OCI-LY7 (cell line): ENCODE measurements at regions not wholly inside any gene's neighbourhood (a gene's known extent, or its start where the extent isn't known, plus 50 kb on each side); places are given as distances from the start of the nearest gene placed in this dataset.

Source experiments
- BruUV-seq: library from RNA; stranded (reverse); fragments of 400-500 nt; replicated peaks from 2 replicates; lab custom pipeline; 2021; lab: Mats Ljungman, UMichigan
- CTCF ChIA-PET: fragments of 300-600 bp; sonication (Branson Sonifier 250); formaldehyde crosslinking; loops from one replicate; lab custom pipeline; 2022; ENCODE audit warnings: antibody characterized with exemption; ENCODE audit not compliant: unreplicated experiment; lab: Charles Lee
- POLR2A ChIA-PET: fragments of 300-600 bp; sonication (Branson Sonifier 250); formaldehyde crosslinking; loops from one replicate; lab custom pipeline; 2022; ENCODE audit warnings: antibody characterized with exemption; lab: Charles Lee
- DNase-seq: peaks from one replicate; pipeline ENCODE4 v3.0.0-alpha.2; 2015; ENCODE audit warnings: low spot score
- H2AFZ ChIP-seq: fragments of 200-600 bp; sonication (generic), shearing (Covaris generic); 2 replicates; pipeline ENCODE4 v1.6.1; 2014; ENCODE audit warnings: mild to moderate bottlenecking, antibody characterized with exemption, low read length, moderate library complexity
- H3K27ac ChIP-seq: fragments of 200-600 bp; sonication (generic); 2 replicates; pipeline ENCODE4 v1.5.1; 2014; ENCODE audit warnings: mixed run types, low read depth, mild to moderate bottlenecking, moderate library complexity, low read length, inconsistent platforms; ENCODE audit not compliant: poor library complexity, severe bottlenecking
- H3K36me3 ChIP-seq: fragments of 200-600 bp; sonication (generic); 2 replicates; pipeline ENCODE4 v1.6.1; 2014; ENCODE audit warnings: mild to moderate bottlenecking, antibody characterized with exemption, low read length, moderate library complexity, mixed read lengths; ENCODE audit not compliant: insufficient read depth
- H3K4me1 ChIP-seq: fragments of 200-600 bp; sonication (generic); 2 replicates; pipeline ENCODE4 v1.5.1; 2014; ENCODE audit warnings: mild to moderate bottlenecking, low read length; ENCODE audit not compliant: insufficient read depth, poor library complexity, severe bottlenecking
- H3K4me2 ChIP-seq: fragments of 200-600 bp; sonication (generic); 2 replicates; pipeline ENCODE4 v1.6.1; 2014; ENCODE audit warnings: mild to moderate bottlenecking, low read length
- H3K4me3 ChIP-seq: fragments of 200-600 bp; sonication (generic); 2 replicates; pipeline ENCODE4 v1.5.1; 2014; ENCODE audit warnings: mild to moderate bottlenecking, low read depth, low read length; ENCODE audit not compliant: poor library complexity, severe bottlenecking
- H3K79me2 ChIP-seq: fragments of 200-600 bp; sonication (generic); 2 replicates; pipeline ENCODE4 v1.6.1; 2016; ENCODE audit warnings: low read depth, mild to moderate bottlenecking, low read length, moderate library complexity, mixed read lengths; ENCODE audit not compliant: insufficient read depth
- H3K9me2 ChIP-seq: fragments of 200-600 bp; sonication (generic); 2 replicates; pipeline ENCODE4 v1.6.1; 2016; ENCODE audit warnings: mild to moderate bottlenecking, low read length, mixed read lengths; ENCODE audit not compliant: insufficient read depth
- H3K9me3 ChIP-seq: fragments of 200-600 bp; sonication (generic); 2 replicates; pipeline ENCODE4 v1.6.1; 2014; ENCODE audit warnings: mild to moderate bottlenecking, mixed run types, low read length, mixed read lengths
- H4K20me1 ChIP-seq: fragments of 200-600 bp; sonication (generic); 2 replicates; pipeline ENCODE4 v1.6.1; 2014; ENCODE audit warnings: mild to moderate bottlenecking, antibody characterized with exemption, low read length, moderate library complexity, mixed read lengths; ENCODE audit not compliant: insufficient read depth
- EZH2phosphoT487 ChIP-seq: fragments of 200-600 bp; sonication (generic); IDR thresholded peaks from 2 replicates; pipeline ENCODE4 v1.6.1; 2018; ENCODE audit warnings: low read depth, borderline replicate concordance, mild to moderate bottlenecking, mixed run types, antibody characterized with exemption, low read length, moderate library complexity, mixed read lengths
- intact Hi-C: fragments of 100-400 bp; cut with micrococcal nuclease; formaldehyde crosslinking; loops from one replicate; pipeline ENCODE4 v1.10.0; 2022; ENCODE audit not compliant: unreplicated experiment
- TF ChIP-seq, protein P1 (sequence below): fragments of 200-600 bp; sonication (generic); conservative IDR thresholded peaks from 2 replicates; pipeline ENCODE4 v1.5.1; 2014; ENCODE audit warnings: mild to moderate bottlenecking, antibody characterized with exemption, low read length, moderate library complexity, mixed read lengths

DNA sequence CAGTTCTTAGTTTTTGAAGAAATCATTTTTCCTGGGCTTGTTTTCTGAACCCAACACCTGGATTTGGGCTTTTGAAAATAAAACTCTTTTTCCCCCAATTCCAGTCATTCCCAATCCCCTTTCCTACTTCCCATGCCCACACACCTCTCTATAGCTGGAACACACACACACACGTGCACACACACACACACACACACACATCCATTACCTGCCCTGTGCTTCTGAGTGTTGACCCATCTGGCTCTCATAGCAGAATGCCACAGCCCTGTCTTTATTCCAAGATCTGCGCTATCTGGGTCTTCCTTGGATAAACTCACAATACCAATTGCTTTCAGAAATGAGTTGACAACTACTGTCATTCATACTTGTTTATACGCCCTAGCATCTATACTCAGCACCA, 54.9 kb upstream of the C4orf54 start:
- BruUV-seq, result no TSS peak
- intact Hi-C loops, result no loop called here
- CTCF ChIA-PET, result no interaction called here

GRCh38 chr4:99712099-99712498, 54.5 kb upstream of the C4orf54 start:
- H2AFZ ChIP-seq, result no peak overlapping the region
- H4K20me1 ChIP-seq, result no peaks in the 10 kb centered on the region
- CTCF ChIA-PET, result no interaction called here
- H3K27ac ChIP-seq, result no peak overlapping the region
- H3K4me2 ChIP-seq, result no peak overlapping the region
- no peaks in the 10 kb centered on the region for H3K9me2 ChIP-seq
- H3K79me2 ChIP-seq, result no peaks in the 10 kb centered on the region
- intact Hi-C loops, result no loop called here
- no peaks in the 10 kb centered on the region for H3K36me3 ChIP-seq
- no peaks in the 10 kb centered on the region for H3K4me1 ChIP-seq
- H3K9me3 ChIP-seq, result no peaks in the 10 kb centered on the region
- DNase-seq, result no peak
- no peak overlapping the region for H3K4me3 ChIP-seq
- TF ChIP-seq, protein P1, sequence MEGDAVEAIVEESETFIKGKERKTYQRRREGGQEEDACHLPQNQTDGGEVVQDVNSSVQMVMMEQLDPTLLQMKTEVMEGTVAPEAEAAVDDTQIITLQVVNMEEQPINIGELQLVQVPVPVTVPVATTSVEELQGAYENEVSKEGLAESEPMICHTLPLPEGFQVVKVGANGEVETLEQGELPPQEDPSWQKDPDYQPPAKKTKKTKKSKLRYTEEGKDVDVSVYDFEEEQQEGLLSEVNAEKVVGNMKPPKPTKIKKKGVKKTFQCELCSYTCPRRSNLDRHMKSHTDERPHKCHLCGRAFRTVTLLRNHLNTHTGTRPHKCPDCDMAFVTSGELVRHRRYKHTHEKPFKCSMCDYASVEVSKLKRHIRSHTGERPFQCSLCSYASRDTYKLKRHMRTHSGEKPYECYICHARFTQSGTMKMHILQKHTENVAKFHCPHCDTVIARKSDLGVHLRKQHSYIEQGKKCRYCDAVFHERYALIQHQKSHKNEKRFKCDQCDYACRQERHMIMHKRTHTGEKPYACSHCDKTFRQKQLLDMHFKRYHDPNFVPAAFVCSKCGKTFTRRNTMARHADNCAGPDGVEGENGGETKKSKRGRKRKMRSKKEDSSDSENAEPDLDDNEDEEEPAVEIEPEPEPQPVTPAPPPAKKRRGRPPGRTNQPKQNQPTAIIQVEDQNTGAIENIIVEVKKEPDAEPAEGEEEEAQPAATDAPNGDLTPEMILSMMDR, result no peak
- TF ChIP-seq EZH2phosphoT487, result no peak
- POLR2A ChIA-PET, result interaction anchor here (0.9 kb wide), 1 partner anchor 38 kb away, joined by 4 read pairs; no protein-coding TSS in a partner anchor
- BruUV-seq, result no TSS peak

More for the DNA sequence above, 54.9 kb upstream of the C4orf54 start:
- POLR2A ChIA-PET, result no interaction called here
- Histone ChIP-seq H3K4me1 (no peaks in the 10 kb centered on the region), H3K27ac (no peak overlapping the region), H3K9me3 (no peaks in the 10 kb centered on the region), H3K4me2 (no peak overlapping the region), H3K36me3 (no peaks in the 10 kb centered on the region), H2AFZ (no peak overlapping the region), H3K4me3 (no peak overlapping the region), H4K20me1 (no peaks in the 10 kb centered on the region), H3K79me2 (no peaks in the 10 kb centered on the region), H3K9me2 (no peaks in the 10 kb centered on the region)
- DNase-seq, result no peak
- TF ChIP-seq EZH2phosphoT487, result no peak
- TF ChIP-seq, protein P1, result no peak

DNA sequence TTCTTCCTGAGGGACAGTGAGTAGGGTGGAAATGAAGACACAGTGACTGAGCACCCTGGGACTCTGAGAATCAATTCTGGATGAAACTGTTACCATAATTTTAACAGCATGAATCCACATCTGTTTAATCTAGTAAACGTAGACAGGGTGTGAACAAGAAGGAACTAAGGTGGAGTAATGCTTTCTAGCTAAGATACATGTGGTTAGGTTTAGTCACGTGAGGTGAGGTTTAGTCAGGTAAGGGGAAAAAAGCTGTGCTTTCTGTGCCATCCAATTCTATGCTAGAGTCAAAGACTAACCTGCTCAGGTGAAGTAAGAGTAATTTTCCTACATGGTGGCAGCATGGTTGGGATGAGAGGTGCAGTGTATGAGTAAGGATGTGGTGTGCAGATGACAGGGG, 54.0 kb upstream of the C4orf54 start:
- H3K9me3 ChIP-seq, result no peaks in the 10 kb centered on the region
- H4K20me1 ChIP-seq, result no peaks in the 10 kb centered on the region
- H3K79me2 ChIP-seq, result no peaks in the 10 kb centered on the region
- no peak for DNase-seq
- intact Hi-C loops, result no loop called here
- no peaks in the 10 kb centered on the region for H3K9me2 ChIP-seq
- no peaks in the 10 kb centered on the region for H3K36me3 ChIP-seq
- no peak overlapping the region for H3K27ac ChIP-seq
- BruUV-seq, result no TSS peak
- no peak for TF ChIP-seq EZH2phosphoT487
- TF ChIP-seq, protein P1, result no peak
- H3K4me2 ChIP-seq, result no peak overlapping the region
- no peak overlapping the region for H2AFZ ChIP-seq
- POLR2A ChIA-PET, result interaction anchor here (0.9 to 1.2 kb wide), 2 partner anchors 38 to 61 kb away, joined by 3 to 4 read pairs; no protein-coding TSS in a partner anchor
- no peak overlapping the region for H3K4me3 ChIP-seq
- no peaks in the 10 kb centered on the region for H3K4me1 ChIP-seq
- CTCF ChIA-PET, result no interaction called here
